ENCODE measurements at regions not wholly inside any gene's neighbourhood (a gene's known extent, or its start where the extent isn't known, plus 50 kb on each side); places are given as distances from the start of the nearest gene placed in this dataset.
"Not testable (repeated sequence)": the region's sequence is repeated elsewhere in the genome, so short reads cannot be mapped to it uniquely, and the experiment has no call there.

DNA sequence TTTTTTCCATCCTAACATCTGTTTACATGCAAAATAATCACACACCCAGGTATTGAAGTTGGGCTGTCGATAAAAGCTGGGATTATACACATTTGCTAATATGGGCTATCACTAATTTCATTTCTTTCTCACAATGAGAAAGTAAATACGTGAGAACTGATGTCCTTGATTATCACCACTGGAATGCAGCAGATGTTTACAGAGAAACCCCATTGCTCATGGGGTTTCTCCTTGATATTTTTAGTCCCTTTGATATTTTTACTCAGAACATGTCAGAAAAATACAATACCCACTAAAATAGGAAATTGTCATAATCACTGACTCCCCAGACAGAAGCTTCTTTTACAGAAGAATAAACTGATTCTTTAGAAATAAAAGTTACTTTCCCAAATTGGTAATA lies 535.1 kb upstream of the CCDC54 start:
- Mint-ChIP-seq H3K36me3 (ENCODE audit: unreplicated experiment) (no peaks in the 10 kb centered on the region), H3K9me3 (ENCODE audit: unreplicated experiment) (no peaks in the 10 kb centered on the region), H3K27me3 (ENCODE audit: unreplicated experiment) (peaks cover 3% of the 10 kb centered on the region), H3K27ac (ENCODE audit: unreplicated experiment) (no peak overlapping the region), H3K4me1 (ENCODE audit: low read depth, unreplicated experiment) (no peaks in the 10 kb centered on the region), H3K4me3 (ENCODE audit: unreplicated experiment) (no peak overlapping the region)
- TF ChIP-seq, protein P1, sequence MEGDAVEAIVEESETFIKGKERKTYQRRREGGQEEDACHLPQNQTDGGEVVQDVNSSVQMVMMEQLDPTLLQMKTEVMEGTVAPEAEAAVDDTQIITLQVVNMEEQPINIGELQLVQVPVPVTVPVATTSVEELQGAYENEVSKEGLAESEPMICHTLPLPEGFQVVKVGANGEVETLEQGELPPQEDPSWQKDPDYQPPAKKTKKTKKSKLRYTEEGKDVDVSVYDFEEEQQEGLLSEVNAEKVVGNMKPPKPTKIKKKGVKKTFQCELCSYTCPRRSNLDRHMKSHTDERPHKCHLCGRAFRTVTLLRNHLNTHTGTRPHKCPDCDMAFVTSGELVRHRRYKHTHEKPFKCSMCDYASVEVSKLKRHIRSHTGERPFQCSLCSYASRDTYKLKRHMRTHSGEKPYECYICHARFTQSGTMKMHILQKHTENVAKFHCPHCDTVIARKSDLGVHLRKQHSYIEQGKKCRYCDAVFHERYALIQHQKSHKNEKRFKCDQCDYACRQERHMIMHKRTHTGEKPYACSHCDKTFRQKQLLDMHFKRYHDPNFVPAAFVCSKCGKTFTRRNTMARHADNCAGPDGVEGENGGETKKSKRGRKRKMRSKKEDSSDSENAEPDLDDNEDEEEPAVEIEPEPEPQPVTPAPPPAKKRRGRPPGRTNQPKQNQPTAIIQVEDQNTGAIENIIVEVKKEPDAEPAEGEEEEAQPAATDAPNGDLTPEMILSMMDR (IDR thresholded peaks at IDR 0.05; ENCODE audit: partially characterized antibody, unreplicated experiment) = no peak
- no peak for DNase-seq

DNA sequence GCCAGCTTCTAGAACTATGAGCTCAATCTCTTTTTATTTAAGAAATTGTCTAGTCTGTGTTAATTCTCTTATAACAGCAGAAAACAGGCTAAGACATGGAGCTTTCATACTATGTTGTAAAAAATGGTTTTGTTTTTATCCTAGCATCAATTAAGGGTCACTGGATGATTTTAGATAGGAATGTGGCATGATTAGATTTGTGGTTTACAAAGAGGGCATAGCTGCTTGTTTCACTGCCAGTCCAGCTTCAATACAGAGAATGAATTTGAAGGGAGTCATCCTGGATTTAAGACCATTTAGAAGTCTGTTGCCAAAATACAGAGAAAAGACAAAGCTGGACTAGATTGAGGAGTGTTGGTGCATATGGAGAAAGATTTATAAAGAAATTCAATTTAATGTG lies 532.6 kb upstream of the CCDC54 start:
- no peaks in the 10 kb centered on the region for H3K4me1 Mint-ChIP-seq (ENCODE audit: low read depth, unreplicated experiment)
- no peak overlapping the region for H3K4me3 Mint-ChIP-seq (ENCODE audit: unreplicated experiment)
- no peaks in the 10 kb centered on the region for H3K27me3 Mint-ChIP-seq (ENCODE audit: unreplicated experiment)
- no peaks in the 10 kb centered on the region for H3K9me3 Mint-ChIP-seq (ENCODE audit: unreplicated experiment)
- H3K27ac Mint-ChIP-seq (ENCODE audit: unreplicated experiment) = no peak overlapping the region
- no peak for DNase-seq
- no peaks in the 10 kb centered on the region for H3K36me3 Mint-ChIP-seq (ENCODE audit: unreplicated experiment)
- TF ChIP-seq, protein P1 (IDR thresholded peaks at IDR 0.05; ENCODE audit: partially characterized antibody, unreplicated experiment) = no peak

DNA sequence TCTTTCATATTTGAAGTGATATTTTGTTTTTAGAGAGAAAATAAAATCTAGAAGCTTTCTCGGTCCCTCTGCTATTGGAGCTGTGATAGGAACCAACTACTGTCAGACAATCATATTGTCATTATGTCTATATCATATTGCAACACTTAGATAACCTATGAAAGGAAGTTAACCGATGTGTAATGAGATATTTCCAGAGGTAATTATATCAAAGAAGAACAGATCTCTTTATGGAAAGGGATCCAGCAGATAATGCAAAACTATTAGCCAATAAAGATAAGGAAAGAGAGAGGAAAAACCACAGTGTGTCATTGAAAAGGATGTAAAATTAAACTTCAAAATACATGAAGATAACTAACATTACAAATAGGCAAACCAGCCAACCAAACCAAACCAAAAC lies 529.1 kb upstream of the CCDC54 start:
- Mint-ChIP-seq H3K9me3 (ENCODE audit: unreplicated experiment) (no peaks in the 10 kb centered on the region), H3K27ac (ENCODE audit: unreplicated experiment) (no peak overlapping the region), H3K36me3 (ENCODE audit: unreplicated experiment) (no peaks in the 10 kb centered on the region), H3K4me3 (ENCODE audit: unreplicated experiment) (no peak overlapping the region), H3K27me3 (ENCODE audit: unreplicated experiment) (no peaks in the 10 kb centered on the region), H3K4me1 (ENCODE audit: low read depth, unreplicated experiment) (no peaks in the 10 kb centered on the region)
- DNase-seq = no peak
- TF ChIP-seq, protein P1 (IDR thresholded peaks at IDR 0.05; ENCODE audit: partially characterized antibody, unreplicated experiment) = no peak

DNA sequence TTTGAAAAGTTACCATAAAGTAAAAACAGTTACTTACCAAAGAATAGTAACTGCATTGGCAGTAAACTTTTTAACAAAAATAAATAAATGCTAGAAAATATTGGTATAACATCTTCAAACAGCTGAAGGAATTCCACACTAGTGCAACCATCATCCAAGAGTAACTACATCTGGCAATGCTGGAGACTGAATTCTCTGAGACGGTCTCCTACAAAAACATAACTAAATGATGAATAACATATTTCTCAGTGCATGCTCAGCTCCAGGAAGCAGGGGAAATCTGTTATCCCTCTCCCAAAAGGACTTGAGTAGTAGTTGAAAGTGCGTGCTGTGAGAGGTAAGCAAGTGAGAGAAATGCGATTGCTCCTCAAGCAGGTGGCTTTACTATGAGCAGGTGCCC lies 526.8 kb upstream of the CCDC54 start:
- Mint-ChIP-seq H3K36me3 (ENCODE audit: unreplicated experiment) (no peaks in the 10 kb centered on the region), H3K9me3 (ENCODE audit: unreplicated experiment) (no peaks in the 10 kb centered on the region), H3K4me1 (ENCODE audit: low read depth, unreplicated experiment) (no peaks in the 10 kb centered on the region), H3K27ac (ENCODE audit: unreplicated experiment) (no peak overlapping the region), H3K4me3 (ENCODE audit: unreplicated experiment) (no peak overlapping the region), H3K27me3 (ENCODE audit: unreplicated experiment) (no peaks in the 10 kb centered on the region)
- no peak for DNase-seq
- TF ChIP-seq, protein P1 (IDR thresholded peaks at IDR 0.05; ENCODE audit: partially characterized antibody, unreplicated experiment) = no peak

DNA sequence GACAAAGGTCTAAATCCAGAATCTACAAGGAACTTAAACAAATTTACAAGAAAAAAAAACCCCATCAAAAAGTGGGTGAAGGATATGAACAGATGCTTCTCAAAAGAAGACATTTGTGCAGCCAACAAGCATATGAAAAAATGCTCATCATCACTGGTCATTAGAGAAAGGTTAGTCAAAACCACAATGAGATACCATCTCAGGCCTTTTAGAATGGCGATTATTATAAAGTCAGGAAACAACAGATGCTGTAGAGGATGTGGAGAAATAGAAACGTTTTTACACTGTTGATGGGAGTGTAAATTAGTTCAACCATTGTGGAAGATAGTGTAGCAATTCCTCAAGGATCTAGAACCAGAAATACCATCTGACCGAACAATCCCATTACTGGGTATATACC lies 518.9 kb upstream of the CCDC54 start:
- H3K27me3 Mint-ChIP-seq (ENCODE audit: unreplicated experiment); H3K4me1 Mint-ChIP-seq (ENCODE audit: low read depth, unreplicated experiment); H3K27ac Mint-ChIP-seq (ENCODE audit: unreplicated experiment); H3K4me3 Mint-ChIP-seq (ENCODE audit: unreplicated experiment); H3K36me3 Mint-ChIP-seq (ENCODE audit: unreplicated experiment); H3K9me3 Mint-ChIP-seq (ENCODE audit: unreplicated experiment); DNase-seq: not testable (repeated sequence)

DNA sequence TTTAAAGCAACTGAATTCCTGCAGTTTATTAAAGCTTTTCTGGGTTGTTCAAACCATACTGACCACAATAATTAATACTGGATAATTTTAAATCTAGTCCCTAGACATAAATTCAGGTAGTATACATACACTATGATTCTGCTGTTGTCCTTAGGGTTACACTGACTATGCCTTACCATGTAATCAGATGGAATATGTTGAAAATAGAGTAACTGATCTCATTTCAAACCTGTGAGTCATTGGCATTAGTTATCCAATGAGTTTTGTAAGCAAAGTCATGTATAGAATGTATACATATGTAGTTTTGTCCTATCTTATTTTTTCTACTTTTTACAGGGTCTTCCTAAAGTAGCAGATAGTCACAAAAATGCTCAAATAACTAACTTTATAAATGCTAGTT lies 517.1 kb upstream of the CCDC54 start:
- H3K9me3 Mint-ChIP-seq (ENCODE audit: unreplicated experiment) = no peaks in the 10 kb centered on the region
- no peak for DNase-seq
- no peak overlapping the region for H3K4me3 Mint-ChIP-seq (ENCODE audit: unreplicated experiment)
- H3K27ac Mint-ChIP-seq (ENCODE audit: unreplicated experiment) = no peak overlapping the region
- TF ChIP-seq, protein P1 (IDR thresholded peaks at IDR 0.05; ENCODE audit: partially characterized antibody, unreplicated experiment) = no peak
- peaks cover 8% of the 10 kb centered on the region for H3K36me3 Mint-ChIP-seq (ENCODE audit: unreplicated experiment)
- H3K4me1 Mint-ChIP-seq (ENCODE audit: low read depth, unreplicated experiment) = no peaks in the 10 kb centered on the region
- no peaks in the 10 kb centered on the region for H3K27me3 Mint-ChIP-seq (ENCODE audit: unreplicated experiment)

Data from glutamatergic neuron (in vitro differentiated cells).